Esophagus muscularis mucosa (tissue), 4 donors: ENCODE measurements at regions not wholly inside any gene's neighbourhood (a gene's known extent, or its start where the extent isn't known, plus 50 kb on each side); places are given as distances from the start of the nearest gene placed in this dataset.

ENCODE experiments used
- CTCF ChIP-seq, 3 experiments: fragments of 200-600 bp in 2 of 3; fragments of 450-650 bp in 1 of 3; sonication (generic) in 2 of 3; IDR thresholded peaks; one replicate each; pipeline ENCODE4 v1.5.1; 2017 to 2019; ENCODE audit warnings: antibody characterized with exemption in 3 of 3, mild to moderate bottlenecking in 2 of 3, moderate library complexity in 1 of 3
- EP300 ChIP-seq: sonication (generic); formaldehyde crosslinking; IDR thresholded peaks from one replicate; pipeline ENCODE4 v1.6.1; 2017; ENCODE audit warnings: antibody characterized with exemption
- POLR2A ChIP-seq: fragments of 450-650 bp; IDR thresholded peaks from one replicate; pipeline ENCODE4 v1.6.1; 2017; ENCODE audit warnings: antibody characterized with exemption, moderate library complexity, mild to moderate bottlenecking, low read depth
- POLR2AphosphoS5 ChIP-seq, 2 donors: sonication (generic); formaldehyde crosslinking; IDR thresholded peaks; one replicate each; pipeline ENCODE4 v1.6.1; 2017; ENCODE audit warnings: antibody characterized with exemption in 2 of 2

GRCh38 chr6:141254336-141254735, 878.4 kb upstream of the GJE1 start:
- TF ChIP-seq CTCF (IDR thresholded peaks at IDR 0.05) (no peak), POLR2AphosphoS5 (IDR thresholded peaks at IDR 0.05) (no peak), POLR2A (no peak), EP300 (no peak)
